CD4-positive, alpha-beta T cell treated with Interleukin-21 for 1 hour (primary cell): ENCODE measurements at regions not wholly inside any gene's neighbourhood (a gene's known extent, or its start where the extent isn't known, plus 50 kb on each side); places are given as distances from the start of the nearest gene placed in this dataset.

Experiments used
- DNase-seq: peaks from one replicate; pipeline ENCODE4 v3.0.0-alpha.2; 2020

DNA sequence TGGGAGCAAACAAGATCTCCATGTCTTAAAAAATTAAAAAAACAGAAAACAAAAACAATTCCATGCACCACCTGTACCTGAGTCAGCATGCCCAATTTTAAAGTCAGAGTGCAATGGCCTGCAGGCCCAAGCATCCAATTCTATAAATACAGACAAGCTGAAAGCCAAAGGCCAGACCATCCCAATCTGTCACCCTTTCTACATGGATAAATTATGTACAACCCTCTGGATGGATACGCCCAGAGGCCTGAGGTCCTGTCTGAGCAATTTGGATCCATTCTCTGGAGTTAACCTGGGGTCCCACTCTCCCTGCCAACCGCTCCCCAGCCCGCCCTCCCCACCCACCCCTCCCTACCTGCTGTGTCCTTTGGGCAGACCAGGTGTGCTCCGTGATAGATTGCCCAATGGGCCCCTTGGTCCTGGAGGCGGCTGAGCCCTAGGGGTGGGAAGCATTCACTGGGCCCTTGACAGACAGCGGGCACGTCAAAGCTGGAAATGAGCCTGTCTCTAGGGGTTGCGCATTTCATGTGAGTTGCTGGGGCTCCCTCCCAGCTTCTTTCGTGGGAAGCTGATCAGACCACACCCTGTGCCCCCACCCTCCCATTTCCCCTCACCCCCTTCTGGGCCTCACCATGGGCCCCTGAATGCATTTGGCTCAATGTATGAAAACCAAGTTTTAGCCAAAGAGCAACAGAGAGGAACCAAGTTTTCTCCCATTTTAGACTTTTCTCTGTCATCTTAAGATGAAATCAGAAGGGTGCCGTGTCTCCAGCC is 171.3 kb downstream of the BCL11B start:
- DNase-seq: no peak

DNA sequence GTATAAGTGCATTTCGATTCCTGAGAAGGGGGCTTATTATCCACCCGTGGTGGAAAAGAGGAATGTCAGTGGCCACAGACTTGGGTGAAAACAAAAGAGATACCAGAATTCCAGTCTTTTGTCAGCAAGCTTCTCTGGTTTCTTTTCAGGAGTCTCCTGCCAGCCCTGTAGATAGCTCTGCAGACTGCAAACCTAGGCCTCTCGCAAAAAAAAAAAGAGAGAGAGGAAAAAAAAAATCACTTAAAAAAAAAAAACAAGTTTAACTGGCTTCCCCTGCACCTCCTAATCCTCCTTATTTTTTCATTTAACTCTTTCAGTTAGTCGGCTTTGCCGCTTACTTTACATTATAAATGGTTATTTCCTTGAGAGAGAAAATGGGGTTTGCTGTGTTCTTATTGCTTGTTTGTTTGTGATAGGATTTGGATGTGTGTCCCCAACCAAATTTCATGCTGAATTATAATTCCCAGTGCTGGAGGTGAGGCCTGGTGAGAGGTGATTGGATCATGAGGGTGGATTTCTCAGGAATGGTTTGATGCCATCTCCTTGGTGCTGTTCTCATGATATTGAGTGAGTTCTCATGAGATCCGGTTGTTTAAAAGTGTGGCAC is 170.0 kb downstream of the BCL11B start:
- DNase-seq: no peak

DNA sequence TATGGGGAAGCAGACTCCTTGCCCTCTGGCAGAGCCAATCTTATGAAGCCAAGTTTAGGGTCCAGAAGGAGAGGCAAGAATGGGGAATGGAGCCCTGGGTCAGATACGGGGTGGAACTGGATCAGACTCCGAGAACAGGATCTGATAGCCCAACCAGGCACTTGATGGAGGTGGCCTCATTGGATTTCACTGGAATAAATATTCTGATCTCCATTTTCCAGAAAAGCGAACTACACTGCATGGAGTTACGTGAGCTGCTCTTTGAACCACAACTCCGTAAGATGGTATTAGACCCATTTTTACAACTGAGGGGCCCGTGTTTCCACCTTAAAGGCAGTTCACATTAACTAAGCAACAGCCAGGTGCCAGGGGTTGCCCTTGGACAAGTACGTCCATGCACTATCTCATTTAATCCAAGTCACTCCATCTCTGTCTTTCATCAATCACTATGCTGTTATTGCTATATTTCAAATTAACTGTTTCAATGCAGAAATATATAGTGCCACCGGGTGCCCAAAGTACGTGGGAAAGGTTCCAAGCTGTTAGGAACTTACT is 155.2 kb downstream of the BCL11B start:
- DNase-seq: no peak

DNA sequence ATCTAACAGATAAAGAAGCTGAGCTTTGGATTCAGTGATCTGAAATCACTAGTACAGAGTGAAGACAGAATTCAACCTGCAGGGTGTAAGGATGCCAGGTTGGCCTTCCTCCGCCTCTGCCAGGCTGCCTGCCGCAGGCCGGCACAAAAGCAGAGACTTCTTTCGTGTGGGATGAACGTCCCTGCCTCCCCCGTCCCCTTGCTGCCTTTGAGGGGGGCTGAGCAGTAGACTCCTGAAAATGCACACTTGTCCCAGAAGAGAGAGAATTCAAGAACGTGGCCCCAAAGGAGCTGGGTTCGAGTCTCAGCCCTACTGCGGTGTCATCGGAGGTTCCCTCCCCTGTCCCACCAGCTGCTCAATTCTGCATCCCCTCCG is 154.3 kb downstream of the BCL11B start:
- no peak for DNase-seq

DNA sequence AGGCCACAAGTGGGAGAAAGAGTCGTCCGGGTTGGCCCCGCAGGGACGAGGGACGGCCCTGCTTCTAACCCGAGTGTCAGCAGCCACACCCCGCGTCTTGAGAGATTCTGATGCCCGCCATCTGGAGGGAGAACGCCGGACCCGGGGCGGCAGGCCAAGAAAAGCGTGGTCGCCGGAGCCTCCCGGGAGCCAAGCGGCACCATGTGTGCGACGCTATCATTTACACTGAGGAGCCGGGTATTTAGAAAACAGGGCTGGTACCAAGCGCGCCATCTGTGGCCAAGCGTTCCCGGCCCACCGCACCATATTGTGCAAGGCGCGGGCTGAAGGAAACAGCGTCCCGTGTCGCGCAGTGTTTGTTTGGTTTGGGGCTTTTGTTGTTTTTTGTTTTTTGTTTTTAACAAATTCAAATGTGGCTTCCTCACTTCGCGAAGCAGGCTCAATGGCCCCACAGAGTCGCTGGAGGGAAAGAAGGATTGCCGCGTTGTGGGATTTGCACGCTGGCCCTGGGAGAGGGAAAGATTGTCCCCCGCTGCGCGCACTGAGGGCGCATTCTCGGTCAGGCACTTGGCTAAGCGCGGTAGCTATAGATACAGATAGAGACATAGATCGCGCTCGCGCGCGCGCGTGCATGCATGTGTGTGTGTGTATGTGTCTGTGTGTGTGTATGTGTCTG is 153.8 kb downstream of the BCL11B start:
- no peak for DNase-seq

DNA sequence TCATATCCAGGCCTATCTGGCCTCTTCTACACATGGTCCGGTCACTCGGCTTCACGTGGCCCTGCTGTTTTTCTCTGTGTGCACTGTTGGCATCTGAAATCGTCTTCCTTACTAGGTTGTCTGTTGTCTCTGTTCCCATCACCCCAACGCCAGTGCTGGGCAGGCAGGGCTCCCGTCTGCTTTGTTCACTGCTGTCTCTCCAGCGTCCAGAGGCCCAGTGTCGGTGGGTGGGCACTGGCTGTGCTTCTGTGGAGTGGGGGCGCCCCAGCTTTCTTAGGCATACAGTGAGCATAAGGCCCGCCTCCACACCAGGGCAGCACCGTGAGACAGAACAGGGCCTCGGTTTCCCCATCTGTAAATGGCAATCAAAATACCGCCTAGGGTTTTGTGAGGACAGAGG is 153.1 kb downstream of the BCL11B start:
- no peak for DNase-seq
